ENCODE measurements at regions not wholly inside any gene's neighbourhood (a gene's known extent, or its start where the extent isn't known, plus 50 kb on each side); places are given as distances from the start of the nearest gene placed in this dataset.

- TF ChIP-seq EZH2 (IDR thresholded peaks at IDR 0.05; ENCODE audit: low read length, missing control alignments) = no peak
- no peak for TF ChIP-seq CTCF (conservative IDR thresholded peaks at IDR 0.05 in 1 of 2, IDR thresholded peaks at IDR 0.05 in 1 of 2; ENCODE audit: low read depth in 1 of 2, low read length in 2 of 2)
Observed at GRCh38 chr4:66443008-66443407, 772.7 kb upstream of the EPHA5 start.
